ENCODE measurements at regions not wholly inside any gene's neighbourhood (a gene's known extent, or its start where the extent isn't known, plus 50 kb on each side); places are given as distances from the start of the nearest gene placed in this dataset.

- no peaks in the 10 kb centered on the region for H3K36me3 Mint-ChIP-seq (ENCODE audit: low read depth)
- no peak for TF ChIP-seq CTCF (IDR thresholded peaks at IDR 0.05)
- ChIA-PET POLR2A (no interaction called here), CTCF (no interaction called here)
- H3K4me3 Mint-ChIP-seq: no peak overlapping the region
- no peak overlapping the region for H3K27ac Mint-ChIP-seq
- H3K27me3 Mint-ChIP-seq: no peaks in the 10 kb centered on the region
- DNase-seq (no peak), ATAC-seq (ENCODE audit: low read depth) (no peak)
- peaks cover 9% of the 10 kb centered on the region for H3K9me3 Mint-ChIP-seq
- H3K4me1 Mint-ChIP-seq: no peaks in the 10 kb centered on the region
- intact Hi-C loops (cut with micrococcal nuclease): no loop called here
Measured at GRCh38 chr4:35447474-35447873, 796.8 kb downstream of the ARAP2 start.

GRCh38 chr4:35459045-35459444, 785.3 kb downstream of the ARAP2 start:
- no peak overlapping the region for H3K4me3 Mint-ChIP-seq
- peaks cover 14% of the 10 kb centered on the region for H3K9me3 Mint-ChIP-seq
- POLR2A ChIA-PET: no interaction called here
- TF ChIP-seq CTCF (IDR thresholded peaks at IDR 0.05): no peak
- no peaks in the 10 kb centered on the region for H3K27me3 Mint-ChIP-seq
- intact Hi-C loops (cut with micrococcal nuclease): no loop called here
- no peaks in the 10 kb centered on the region for H3K4me1 Mint-ChIP-seq
- CTCF ChIA-PET: no interaction called here
- no peaks in the 10 kb centered on the region for H3K36me3 Mint-ChIP-seq (ENCODE audit: low read depth)
- no peak overlapping the region for H3K27ac Mint-ChIP-seq
- no peak for DNase-seq
- ATAC-seq (ENCODE audit: low read depth): no peak

- no peak for ATAC-seq (ENCODE audit: low read depth)
- H3K9me3 Mint-ChIP-seq: peaks cover 13% of the 10 kb centered on the region
- POLR2A ChIA-PET: no interaction called here
- H3K4me3 Mint-ChIP-seq: no peak overlapping the region
- DNase-seq: no peak
- CTCF ChIA-PET: no interaction called here
- TF ChIP-seq CTCF (IDR thresholded peaks at IDR 0.05): no peak
- H3K27ac Mint-ChIP-seq: no peak overlapping the region
- no peaks in the 10 kb centered on the region for H3K4me1 Mint-ChIP-seq
- H3K27me3 Mint-ChIP-seq: no peaks in the 10 kb centered on the region
- no peaks in the 10 kb centered on the region for H3K36me3 Mint-ChIP-seq (ENCODE audit: low read depth)
- intact Hi-C loops (cut with micrococcal nuclease): no loop called here
Measured at GRCh38 chr4:35461931-35462659, 782.2 kb downstream of the ARAP2 start.

- Mint-ChIP-seq H3K27me3 (no peaks in the 10 kb centered on the region), H3K27ac (no peak overlapping the region), H3K4me3 (no peak overlapping the region), H3K36me3 (ENCODE audit: low read depth) (no peaks in the 10 kb centered on the region), H3K9me3 (peaks cover 10% of the 10 kb centered on the region), H3K4me1 (no peaks in the 10 kb centered on the region)
- ChIA-PET POLR2A (no interaction called here), CTCF (no interaction called here)
- no peak for TF ChIP-seq CTCF (IDR thresholded peaks at IDR 0.05)
- DNase-seq (no peak), ATAC-seq (ENCODE audit: low read depth) (no peak)
- intact Hi-C loops (cut with micrococcal nuclease): no loop called here
Measured at GRCh38 chr4:35463251-35463952, 780.9 kb downstream of the ARAP2 start.

GRCh38 chr4:35464964-35465528, 779.3 kb downstream of the ARAP2 start:
- Mint-ChIP-seq H3K27me3 (no peaks in the 10 kb centered on the region), H3K4me1 (no peaks in the 10 kb centered on the region), H3K27ac (no peak overlapping the region), H3K9me3 (peaks cover 2% of the 10 kb centered on the region), H3K4me3 (no peak overlapping the region), H3K36me3 (ENCODE audit: low read depth) (no peaks in the 10 kb centered on the region)
- no peak for TF ChIP-seq CTCF (IDR thresholded peaks at IDR 0.05)
- POLR2A ChIA-PET: no interaction called here
- CTCF ChIA-PET: no interaction called here
- intact Hi-C loops (cut with micrococcal nuclease): no loop called here
- ATAC-seq (ENCODE audit: low read depth) (no peak), DNase-seq (no peak)

Data from activated B cell treated with CpG ODN at 0.5 μM for 24 hours (primary cell).